K562 (cell line): ENCODE measurements at regions not wholly inside any gene's neighbourhood (a gene's known extent, or its start where the extent isn't known, plus 50 kb on each side); places are given as distances from the start of the nearest gene placed in this dataset.

ENCODE experiments used
- ATAC-seq: fragments of 200-7000 bp; cut with Tn5 transposase; 3 replicates; pipeline ENCODE4 v1.9.1; 2020; ENCODE audit warnings: moderate library complexity
- BruUV-seq: library from RNA; stranded (reverse); fragments of 400-500 nt; replicated peaks from 2 replicates; lab custom pipeline; 2021; lab: Mats Ljungman, UMichigan
- CTCF ChIA-PET: fragments of 300-600 bp; formaldehyde crosslinking; extraction: SDS; loops from one replicate; lab custom pipeline; 2021; ENCODE audit warnings: low intra/inter-chr PET ratio; lab: Yijun Ruan, JAX
- POLR2A ChIA-PET: fragments of 300-600, 350-650 bp; sonication (Branson Sonifier 250); formaldehyde crosslinking; extraction: SDS; loops from one replicate; lab custom pipeline; 2021; ENCODE audit warnings: antibody characterized with exemption, inconsistent platforms; lab: Yijun Ruan, JAX
- DNase-seq, 4 experiments: peaks; one replicate each; pipeline versions ENCODE4 v3.0.0 to v3.0.0-alpha.2; 2011 to 2018; ENCODE audit warnings: low spot score in 3 of 4, mixed read lengths in 3 of 4; ENCODE audit errors: extremely low read depth in 1 of 4
- FAIRE-seq: peaks from 2 replicates; lab custom pipeline; 2011; peaks lifted over from hg19 to GRCh38; lab: Jason Lieb, UNC
- H2AFZ ChIP-seq: 2 replicates; pipeline ENCODE4 v1.6.0; 2011; ENCODE audit warnings: low read depth, low read length, control low read depth, inconsistent platforms
- H3K27ac ChIP-seq: fragments of 200-600 bp; 3 replicates; pipeline ENCODE4 v1.8.0; 2011; ENCODE audit warnings: low read depth, mild to moderate bottlenecking, control low read depth, inconsistent platforms, low read length, moderate library complexity, mixed read lengths; ENCODE audit errors: extremely low read depth
- H3K27me3 ChIP-seq, 2 experiments: fragments of 300-600 bp in 1 of 2; 2 replicates in 1 of 2; 3 replicates in 1 of 2; pipeline versions ENCODE4 v1.6.0 to v1.8.0; 2011; ENCODE audit warnings: inconsistent platforms in 2 of 2, low read length in 2 of 2, mild to moderate bottlenecking in 1 of 2, mixed read lengths in 1 of 2, moderate library complexity in 1 of 2; ENCODE audit not compliant: control insufficient read depth in 2 of 2, insufficient read depth in 2 of 2
- H3K36me3 ChIP-seq: fragments of 300-600 bp; 3 replicates; pipeline ENCODE4 v1.8.0; 2011; ENCODE audit warnings: mild to moderate bottlenecking, low read length, inconsistent platforms; ENCODE audit not compliant: control insufficient read depth, insufficient read depth
- H3K4me1 ChIP-seq, 2 experiments: fragments of 200-600 bp in 1 of 2; replicated peaks in 1 of 2; 2 replicates in 1 of 2; 3 replicates in 1 of 2; pipeline versions ENCODE4 v1.5.1 to v1.8.0; 2011; ENCODE audit warnings: inconsistent platforms in 2 of 2, low read length in 2 of 2, mild to moderate bottlenecking in 1 of 2, mixed read lengths in 1 of 2, moderate library complexity in 1 of 2; ENCODE audit not compliant: control insufficient read depth in 2 of 2, insufficient read depth in 2 of 2
- H3K4me2 ChIP-seq: 2 replicates; pipeline ENCODE4 v1.6.1; 2011; ENCODE audit warnings: low read length, control low read depth, inconsistent platforms, mixed read lengths; ENCODE audit not compliant: insufficient read depth
- H3K4me3 ChIP-seq: fragments of 200-600 bp; sonication (generic), shearing (Covaris generic); 2 replicates; pipeline ENCODE4 v1.5.1; 2016; ENCODE audit warnings: control low read depth, inconsistent platforms
- H3K79me2 ChIP-seq: fragments of 200-600 bp; 3 replicates; pipeline ENCODE4 v1.8.0; 2011; ENCODE audit warnings: low read length, inconsistent platforms; ENCODE audit not compliant: control insufficient read depth, insufficient read depth
- H3K9ac ChIP-seq, 2 experiments: 2 replicates each; pipeline versions ENCODE4 v1.6.0 to v1.6.1; 2011; ENCODE audit warnings: low read depth in 2 of 2, low read length in 2 of 2, control low read depth in 1 of 2, inconsistent platforms in 1 of 2, mild to moderate bottlenecking in 1 of 2, mixed read lengths in 1 of 2; ENCODE audit not compliant: insufficient read depth in 1 of 2
- H3K9me1 ChIP-seq: one replicate; pipeline ENCODE4 v1.6.0; 2011; ENCODE audit warnings: inconsistent platforms, mild to moderate bottlenecking, low read length, moderate library complexity; ENCODE audit not compliant: control insufficient read depth, insufficient read depth
- H3K9me3 ChIP-seq: replicated peaks from 2 replicates; pipeline ENCODE4 v1.5.1; 2011; ENCODE audit warnings: low read depth, low read length, inconsistent platforms; ENCODE audit not compliant: control insufficient read depth, insufficient read depth
- H4K20me1 ChIP-seq: replicated peaks from 2 replicates; pipeline ENCODE4 v1.6.1; 2011; ENCODE audit warnings: low read length, inconsistent platforms, mixed read lengths; ENCODE audit not compliant: control insufficient read depth, insufficient read depth
- FOXJ2 ChIP-seq: fragments of 200-800 bp; sonication (Bioruptor generic); IDR thresholded peaks from 2 replicates; pipeline ENCODE4 v1.6.1; 2016; ENCODE audit warnings: missing genetic modification characterization, missing compliant biosample characterization
- HMBOX1 ChIP-seq: sonication (generic); IDR thresholded peaks from 2 replicates; pipeline ENCODE4 v1.6.1; 2016
- MAFK ChIP-seq: IDR thresholded peaks from 2 replicates; pipeline ENCODE4 v1.6.1; 2011; ENCODE audit warnings: low read length, improper control_type of control experiment
- MCM3 ChIP-seq: fragments of 450-650 bp; IDR thresholded peaks from 2 replicates; pipeline ENCODE4 v1.6.1; 2016
- PRPF4 ChIP-seq: fragments of 200-400 bp; formaldehyde crosslinking; IDR thresholded peaks from one replicate; pipeline ENCODE4 v1.6.1; 2017; ENCODE audit warnings: low read length, low read depth, mild to moderate bottlenecking; ENCODE audit not compliant: insufficient read depth, poor library complexity, severe bottlenecking
- RREB1 ChIP-seq: fragments of 250-450 bp; sonication (Bioruptor Pico); IDR thresholded peaks from 2 replicates; pipeline ENCODE4 v1.4.0; 2020
- SIX5 ChIP-seq, 2 experiments: IDR thresholded peaks; 2 replicates each; pipeline ENCODE4 v1.6.1; 2011; ENCODE audit warnings: low read length in 2 of 2, borderline replicate concordance in 1 of 2, low read depth in 1 of 2, mild to moderate bottlenecking in 1 of 2, moderate library complexity in 1 of 2; ENCODE audit not compliant: insufficient read depth in 1 of 2
- TEAD1 ChIP-seq, 2 experiments: fragments of 450-650 bp in 1 of 2; sonication (generic) in 1 of 2; formaldehyde crosslinking; IDR thresholded peaks; 2 replicates each; pipeline versions ENCODE4 v1.4.0 to v1.8.0; 2020 to 2022; ENCODE audit warnings: mild to moderate bottlenecking in 2 of 2, missing genetic modification reagents in 1 of 2
- TEAD2 ChIP-seq: fragments of 450-650 bp; IDR thresholded peaks from 2 replicates; pipeline ENCODE4 v1.6.1; 2016; ENCODE audit warnings: missing genetic modification characterization, control low read depth, missing compliant biosample characterization
- TFAM ChIP-seq: fragments of 250-450 bp; sonication (Bioruptor Pico); conservative IDR thresholded peaks from 2 replicates; pipeline ENCODE4 v1.5.0; 2021; ENCODE audit warnings: mild to moderate bottlenecking, moderate library complexity
- ZNF133 ChIP-seq: fragments of 250-450 bp; sonication (Bioruptor Pico); IDR thresholded peaks from 2 replicates; pipeline ENCODE4 v1.4.0; 2020; ENCODE audit warnings: mild to moderate bottlenecking
- ZNF217 ChIP-seq: sonication (generic); formaldehyde crosslinking; IDR thresholded peaks from 2 replicates; pipeline ENCODE4 v1.8.0; 2022; ENCODE audit warnings: mild to moderate bottlenecking, missing genetic modification reagents
- whole genome bisulfite sequencing: fragments of 100-300 bp; shearing (Covaris generic); methylation state at CpG from one replicate; pipeline ENCODE4 v1.1.6; 2016; ENCODE audit warnings: low coverage, mixed read lengths; ENCODE audit not compliant: insufficient coverage; ENCODE audit errors: missing lambda C conversion rate; 5-methylcytosine and 5-hydroxymethylcytosine counted together
- in situ Hi-C: fragments of 300-500 bp; cut with MboI; formaldehyde crosslinking; loops from 4 replicates; pipeline ENCODE4 v1.15.0; 2018; ENCODE audit warnings: inconsistent platforms, mixed read lengths
- intact Hi-C: fragments of 100-400 bp; cut with micrococcal nuclease; formaldehyde crosslinking; loops from 2 replicates; pipeline ENCODE4 v1.14.2; 2022

GRCh38 chr5:65075623-65076250, 307.0 kb downstream of the CWC27 start:
- peaks cover 5 to 32% of the 10 kb centered on the region in 2 experiments for H3K4me1 ChIP-seq
- H2AFZ ChIP-seq: peak overlapping the region; percentile 93
- BruUV-seq: no TSS peak
- ATAC-seq (no peak), FAIRE-seq (no peak), DNase-seq (no peak)
- no peaks in the 10 kb centered on the region for H3K79me2 ChIP-seq
- in situ Hi-C loops (no loop called here), intact Hi-C loops (loop anchor here (2.0 to 5.0 kb wide), 2 partner anchors 132 to 407 kb away; no protein-coding TSS in a partner anchor)
- ChIA-PET CTCF (no interaction called here), POLR2A (interaction anchor here (0.8 to 1.2 kb wide), 2 partner anchors 10 to 271 kb away, joined by 3 to 4 read pairs; no protein-coding TSS in a partner anchor)
- H3K4me2 ChIP-seq: peak overlapping the region; percentile 45
- H3K9me1 ChIP-seq: no peaks in the 10 kb centered on the region
- H3K9ac ChIP-seq: peak overlapping the region in 1 of 2 experiments; percentile 38; a peak in 1 of 4 replicates
- H3K27ac ChIP-seq: peak overlapping the region; percentile 47; the same call in 2 of the 3 replicates
- no peaks in the 10 kb centered on the region for H3K36me3 ChIP-seq
- H3K9me3 ChIP-seq: peaks cover 4% of the 10 kb centered on the region; the same call in 1 of the 2 replicates
- H3K27me3 ChIP-seq: no peaks in the 10 kb centered on the region
- 51% methylated on average over 2 of the region's 2 CpGs for WGBS
- H4K20me1 ChIP-seq: no peaks in the 10 kb centered on the region
- H3K4me3 ChIP-seq: no peak overlapping the region
- TF ChIP-seq ZNF133: no peak
- no peak for TF ChIP-seq TEAD1 (CRISPR knock-in tag; IDR thresholded peaks at IDR 0.05)
- no peak for TF ChIP-seq TFAM (CRISPR knock-in tag)
- TF ChIP-seq MCM3: no peak
- TF ChIP-seq HMBOX1: no peak
- TF ChIP-seq ZNF217: no peak
- TF ChIP-seq MAFK: no peak
- no peak for TF ChIP-seq SIX5 (IDR thresholded peaks at IDR 0.05; ENCODE audit: borderline replicate concordance in 1 of 2, insufficient read depth in 1 of 2, low read depth in 1 of 2, low read length in 2 of 2)
- TF ChIP-seq RREB1 (CRISPR knock-in tag): no peak
- TF ChIP-seq PRPF4: no peak
- TF ChIP-seq FOXJ2 (tag): no peak
- no peak for TF ChIP-seq TEAD2
